ENCODE measurements at regions not wholly inside any gene's neighbourhood (a gene's known extent, or its start where the extent isn't known, plus 50 kb on each side); places are given as distances from the start of the nearest gene placed in this dataset.

- no peaks in the 10 kb centered on the region for H3K36me3 ChIP-seq (ENCODE audit: control insufficient read depth, insufficient read depth, low read length)
- Mint-ChIP-seq H3K4me3 (no peak overlapping the region), H3K9me3 (peaks cover 0 to 13% (median 2%) of the 10 kb centered on the region in 7 donors), H3K36me3 (no peaks in the 10 kb centered on the region), H3K4me1 (no peaks in the 10 kb centered on the region), H3K27ac (no peak overlapping the region), H3K27me3 (no peaks in the 10 kb centered on the region)
- H3K27me3 ChIP-seq (ENCODE audit: control insufficient read depth, insufficient read depth, low read length) = no peaks in the 10 kb centered on the region
- H3K4me3 ChIP-seq (ENCODE audit: low read depth, low read length) = no peak overlapping the region
- peaks cover 0 to 3% of the 10 kb centered on the region in 2 experiments for H3K9me3 ChIP-seq (ENCODE audit: control insufficient read depth in 2 of 2, low read length in 2 of 2)
- no peak overlapping the region for H3K27ac ChIP-seq (ENCODE audit: insufficient read depth, low read length, poor library complexity, severe bottlenecking)
- DNase-seq = no peak
- no peaks in the 10 kb centered on the region for H3K4me1 ChIP-seq (ENCODE audit: control insufficient read depth, insufficient read depth, low read length, poor library complexity, severe bottlenecking)
- ATAC-seq (ENCODE audit: low read depth in 2 of 2) = no peak
These were observed 434.8 kb upstream of the IGFBP7 start for GRCh38 chr4:57544811-57545654.

- H3K36me3 ChIP-seq (ENCODE audit: control insufficient read depth, insufficient read depth, low read length) = no peaks in the 10 kb centered on the region
- H3K9me3 Mint-ChIP-seq = peaks cover 0 to 10% (median 0%) of the 10 kb centered on the region in 7 donors
- H3K4me3 ChIP-seq (ENCODE audit: low read depth, low read length) = no peak overlapping the region
- H3K9me3 ChIP-seq (ENCODE audit: control insufficient read depth in 2 of 2, low read length in 2 of 2) = no peaks in the 10 kb centered on the region
- H3K36me3 Mint-ChIP-seq = no peaks in the 10 kb centered on the region
- no peak overlapping the region for H3K27ac ChIP-seq (ENCODE audit: insufficient read depth, low read length, poor library complexity, severe bottlenecking)
- ATAC-seq (ENCODE audit: low read depth in 2 of 2) (no peak), DNase-seq (no peak)
- no peaks in the 10 kb centered on the region for H3K4me1 ChIP-seq (ENCODE audit: control insufficient read depth, insufficient read depth, low read length, poor library complexity, severe bottlenecking)
- H3K27me3 ChIP-seq (ENCODE audit: control insufficient read depth, insufficient read depth, low read length) = no peaks in the 10 kb centered on the region
- no peak overlapping the region for H3K27ac Mint-ChIP-seq
- no peaks in the 10 kb centered on the region for H3K4me1 Mint-ChIP-seq
- no peak overlapping the region for H3K4me3 Mint-ChIP-seq
- no peaks in the 10 kb centered on the region for H3K27me3 Mint-ChIP-seq
These were observed 394.8 kb upstream of the IGFBP7 start for GRCh38 chr4:57504797-57505530.

- Mint-ChIP-seq H3K4me1 (no peaks in the 10 kb centered on the region), H3K4me3 (no peak overlapping the region), H3K27ac (no peak overlapping the region), H3K36me3 (no peaks in the 10 kb centered on the region), H3K27me3 (no peaks in the 10 kb centered on the region), H3K9me3 (peaks cover 0 to 8% (median 0%) of the 10 kb centered on the region in 7 donors)
- Histone ChIP-seq H3K9me3 (ENCODE audit: control insufficient read depth in 2 of 2, low read length in 2 of 2) (no peaks in the 10 kb centered on the region), H3K36me3 (ENCODE audit: control insufficient read depth, insufficient read depth, low read length) (no peaks in the 10 kb centered on the region), H3K4me1 (ENCODE audit: control insufficient read depth, insufficient read depth, low read length, poor library complexity, severe bottlenecking) (no peaks in the 10 kb centered on the region), H3K27ac (ENCODE audit: insufficient read depth, low read length, poor library complexity, severe bottlenecking) (no peak overlapping the region), H3K27me3 (ENCODE audit: control insufficient read depth, insufficient read depth, low read length) (no peaks in the 10 kb centered on the region), H3K4me3 (ENCODE audit: low read depth, low read length) (no peak overlapping the region)
- ATAC-seq (ENCODE audit: low read depth in 2 of 2) (no peak), DNase-seq (no peak)
These were observed 394.0 kb upstream of the IGFBP7 start for GRCh38 chr4:57504139-57504538.

GRCh38 chr4:57501720-57502119 is 391.5 kb upstream of the IGFBP7 start:
- Histone ChIP-seq H3K4me1 (ENCODE audit: control insufficient read depth, insufficient read depth, low read length, poor library complexity, severe bottlenecking) (no peaks in the 10 kb centered on the region), H3K9me3 (ENCODE audit: control insufficient read depth in 2 of 2, low read length in 2 of 2) (no peaks in the 10 kb centered on the region), H3K36me3 (ENCODE audit: control insufficient read depth, insufficient read depth, low read length) (no peaks in the 10 kb centered on the region), H3K27me3 (ENCODE audit: control insufficient read depth, insufficient read depth, low read length) (no peaks in the 10 kb centered on the region), H3K27ac (ENCODE audit: insufficient read depth, low read length, poor library complexity, severe bottlenecking) (no peak overlapping the region), H3K4me3 (ENCODE audit: low read depth, low read length) (no peak overlapping the region)
- H3K4me1 Mint-ChIP-seq = no peaks in the 10 kb centered on the region
- peaks cover 0 to 8% (median 0%) of the 10 kb centered on the region in 7 donors for H3K9me3 Mint-ChIP-seq
- H3K27me3 Mint-ChIP-seq = no peaks in the 10 kb centered on the region
- H3K4me3 Mint-ChIP-seq = no peak overlapping the region
- ATAC-seq (ENCODE audit: low read depth in 2 of 2) (no peak), DNase-seq (no peak)
- no peak overlapping the region for H3K27ac Mint-ChIP-seq
- no peaks in the 10 kb centered on the region for H3K36me3 Mint-ChIP-seq

GRCh38 chr4:57499786-57500185 is 389.6 kb upstream of the IGFBP7 start:
- no peaks in the 10 kb centered on the region for H3K4me1 Mint-ChIP-seq
- no peaks in the 10 kb centered on the region for H3K27me3 Mint-ChIP-seq
- Histone ChIP-seq H3K4me3 (ENCODE audit: low read depth, low read length) (no peak overlapping the region), H3K36me3 (ENCODE audit: control insufficient read depth, insufficient read depth, low read length) (no peaks in the 10 kb centered on the region), H3K4me1 (ENCODE audit: control insufficient read depth, insufficient read depth, low read length, poor library complexity, severe bottlenecking) (no peaks in the 10 kb centered on the region), H3K9me3 (ENCODE audit: control insufficient read depth in 2 of 2, low read length in 2 of 2) (no peaks in the 10 kb centered on the region), H3K27me3 (ENCODE audit: control insufficient read depth, insufficient read depth, low read length) (no peaks in the 10 kb centered on the region), H3K27ac (ENCODE audit: insufficient read depth, low read length, poor library complexity, severe bottlenecking) (no peak overlapping the region)
- no peak overlapping the region for H3K27ac Mint-ChIP-seq
- no peaks in the 10 kb centered on the region for H3K36me3 Mint-ChIP-seq
- DNase-seq = no peak
- H3K4me3 Mint-ChIP-seq = no peak overlapping the region
- peaks cover 0 to 8% (median 0%) of the 10 kb centered on the region in 7 donors for H3K9me3 Mint-ChIP-seq
- no peak for ATAC-seq (ENCODE audit: low read depth in 2 of 2)

- Histone ChIP-seq H3K27ac (ENCODE audit: insufficient read depth, low read length, poor library complexity, severe bottlenecking) (no peak overlapping the region), H3K4me1 (ENCODE audit: control insufficient read depth, insufficient read depth, low read length, poor library complexity, severe bottlenecking) (no peaks in the 10 kb centered on the region), H3K4me3 (ENCODE audit: low read depth, low read length) (no peak overlapping the region), H3K36me3 (ENCODE audit: control insufficient read depth, insufficient read depth, low read length) (no peaks in the 10 kb centered on the region), H3K27me3 (ENCODE audit: control insufficient read depth, insufficient read depth, low read length) (no peaks in the 10 kb centered on the region), H3K9me3 (ENCODE audit: control insufficient read depth in 2 of 2, low read length in 2 of 2) (no peaks in the 10 kb centered on the region)
- Mint-ChIP-seq H3K36me3 (no peaks in the 10 kb centered on the region), H3K4me3 (no peak overlapping the region), H3K9me3 (peaks cover 0 to 8% (median 2%) of the 10 kb centered on the region in 7 donors), H3K27ac (no peak overlapping the region), H3K27me3 (no peaks in the 10 kb centered on the region), H3K4me1 (no peaks in the 10 kb centered on the region)
- no peak for ATAC-seq (ENCODE audit: low read depth in 2 of 2)
- DNase-seq = no peak
These were observed 388.1 kb upstream of the IGFBP7 start for GRCh38 chr4:57498251-57498650.

- Histone ChIP-seq H3K27ac (ENCODE audit: insufficient read depth, low read length, poor library complexity, severe bottlenecking) (no peak overlapping the region), H3K27me3 (ENCODE audit: control insufficient read depth, insufficient read depth, low read length) (no peaks in the 10 kb centered on the region), H3K4me3 (ENCODE audit: low read depth, low read length) (no peak overlapping the region), H3K9me3 (ENCODE audit: control insufficient read depth in 2 of 2, low read length in 2 of 2) (no peaks in the 10 kb centered on the region), H3K36me3 (ENCODE audit: control insufficient read depth, insufficient read depth, low read length) (no peaks in the 10 kb centered on the region), H3K4me1 (ENCODE audit: control insufficient read depth, insufficient read depth, low read length, poor library complexity, severe bottlenecking) (no peaks in the 10 kb centered on the region)
- ATAC-seq (ENCODE audit: low read depth in 2 of 2) (no peak), DNase-seq (no peak)
- no peak overlapping the region for H3K4me3 Mint-ChIP-seq
- no peaks in the 10 kb centered on the region for H3K4me1 Mint-ChIP-seq
- no peaks in the 10 kb centered on the region for H3K27me3 Mint-ChIP-seq
- H3K9me3 Mint-ChIP-seq = peaks cover 0 to 8% (median 2%) of the 10 kb centered on the region in 7 donors
- no peaks in the 10 kb centered on the region for H3K36me3 Mint-ChIP-seq
- H3K27ac Mint-ChIP-seq = no peak overlapping the region
These were observed 386.7 kb upstream of the IGFBP7 start for GRCh38 chr4:57496697-57497471.

Data from CD4-positive, CD25-positive, alpha-beta regulatory T cell (primary cell).